Stimulated activated CD4-positive, alpha-beta T cell treated with anti-CD3 and anti-CD28 coated beads, Interleukin-1b, Interleukin-23, amount 100 ng/mL, for 24 hours (primary cell): ENCODE measurements at regions not wholly inside any gene's neighbourhood (a gene's known extent, or its start where the extent isn't known, plus 50 kb on each side); places are given as distances from the start of the nearest gene placed in this dataset.

Experiments
- DNase-seq, 4 experiments: peaks; one replicate each; pipeline ENCODE4 v3.0.0-alpha.2; 2020; ENCODE audit warnings: low read depth in 4 of 4, low spot score in 1 of 4

GRCh38 chr10:29760138-29760900 lies 125.5 kb upstream of the SVIL start:
- no peak for DNase-seq

- DNase-seq, result no peak
Observed at GRCh38 chr10:29757551-29758297, 123.0 kb upstream of the SVIL start.

DNA sequence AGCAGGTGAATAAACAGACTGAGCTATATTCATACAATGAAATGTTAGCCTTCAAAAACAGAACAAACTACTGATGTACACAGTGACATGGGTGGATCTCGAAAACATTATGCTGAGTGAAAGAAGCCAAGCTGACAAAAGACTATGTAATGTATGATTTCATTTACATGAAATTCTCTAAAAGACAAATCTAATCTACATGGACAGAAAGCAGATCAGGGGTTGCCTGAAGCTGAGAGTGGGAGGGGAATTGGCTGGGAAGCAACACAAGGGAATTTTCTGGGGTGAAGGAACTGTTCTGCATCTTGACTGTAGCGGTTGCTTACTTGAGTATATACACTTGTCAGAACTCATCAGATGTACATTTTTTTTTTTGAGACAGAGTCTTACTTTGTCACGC lies 121.7 kb upstream of the SVIL start:
- DNase-seq, result no peak

- DNase-seq, result no peak
Observed at GRCh38 chr10:29753283-29753682, 118.5 kb upstream of the SVIL start.

DNA sequence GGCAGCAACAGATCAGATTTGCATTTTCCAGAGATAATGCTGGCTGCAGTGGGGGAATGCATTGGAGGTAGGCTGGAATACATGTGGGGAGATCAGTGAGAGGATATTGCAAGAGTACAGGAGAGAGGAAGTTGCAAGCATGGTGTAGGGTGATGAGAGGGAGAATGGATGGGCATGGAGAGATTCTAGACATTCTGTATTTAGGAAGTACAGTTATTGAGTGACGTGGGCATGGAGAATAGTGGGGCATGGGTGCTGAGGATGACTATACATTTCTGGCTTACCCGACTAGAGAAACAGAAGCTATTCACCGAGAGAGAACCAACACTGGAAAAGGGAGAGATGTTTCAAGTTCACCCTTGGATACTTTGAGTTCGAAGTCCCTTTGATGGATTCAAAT lies 116.9 kb upstream of the SVIL start:
- no peak for DNase-seq

GRCh38 chr10:29751240-29751639 lies 116.5 kb upstream of the SVIL start:
- no peak for DNase-seq

DNA sequence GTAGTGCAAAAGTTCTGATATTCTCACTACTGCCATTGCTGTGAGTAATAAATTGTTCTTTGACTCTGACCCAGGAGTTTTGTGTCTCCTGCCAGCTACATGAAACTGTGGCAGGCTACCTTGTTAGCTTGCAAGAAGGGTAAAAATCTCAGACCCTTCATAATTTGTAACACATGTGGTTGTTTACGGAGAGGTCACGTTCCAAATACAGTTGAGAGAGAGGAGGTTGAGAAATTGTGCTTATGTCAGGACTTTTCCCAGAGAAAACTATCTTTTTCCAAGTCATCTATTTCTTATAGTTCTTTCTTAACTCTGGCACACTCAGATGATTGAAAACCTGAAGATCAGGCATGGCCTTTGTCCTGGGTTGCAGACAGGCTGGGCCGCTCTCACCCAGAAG lies 114.4 kb upstream of the SVIL start:
- DNase-seq, result no peak

GRCh38 chr10:29748109-29748650 lies 113.4 kb upstream of the SVIL start:
- no peak for DNase-seq

GRCh38 chr10:29746080-29746797 lies 111.5 kb upstream of the SVIL start:
- DNase-seq, result no peak

DNA sequence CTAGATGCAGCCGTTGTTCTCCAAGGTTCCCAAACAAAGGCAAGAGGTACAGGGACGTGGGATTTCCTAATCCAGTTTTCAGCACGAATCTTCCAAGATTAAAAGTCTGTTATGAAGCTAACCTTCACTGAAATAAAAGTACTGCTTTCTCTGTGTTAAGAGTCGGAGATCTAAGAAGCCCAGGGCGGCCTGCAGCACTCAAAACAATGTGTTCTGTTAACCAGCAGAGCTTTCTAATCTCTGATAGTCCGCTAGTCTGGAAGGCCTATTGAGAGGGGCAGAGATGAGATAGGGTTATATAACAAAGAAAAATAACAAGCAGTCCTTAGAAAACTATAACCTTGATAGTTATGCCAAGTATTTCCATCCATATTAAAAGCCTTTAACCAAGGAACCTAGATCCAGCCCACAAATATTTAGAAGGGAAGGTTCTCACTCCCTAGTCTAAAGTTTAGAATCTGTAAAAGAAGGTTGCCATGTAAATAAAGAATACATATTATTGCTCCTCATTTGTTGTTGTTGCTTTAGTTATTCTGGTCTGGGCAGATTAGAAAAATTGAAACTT lies 106.3 kb upstream of the SVIL start:
- no peak for DNase-seq

GRCh38 chr10:29738341-29738740 lies 103.6 kb upstream of the SVIL start:
- no peak for DNase-seq

DNA sequence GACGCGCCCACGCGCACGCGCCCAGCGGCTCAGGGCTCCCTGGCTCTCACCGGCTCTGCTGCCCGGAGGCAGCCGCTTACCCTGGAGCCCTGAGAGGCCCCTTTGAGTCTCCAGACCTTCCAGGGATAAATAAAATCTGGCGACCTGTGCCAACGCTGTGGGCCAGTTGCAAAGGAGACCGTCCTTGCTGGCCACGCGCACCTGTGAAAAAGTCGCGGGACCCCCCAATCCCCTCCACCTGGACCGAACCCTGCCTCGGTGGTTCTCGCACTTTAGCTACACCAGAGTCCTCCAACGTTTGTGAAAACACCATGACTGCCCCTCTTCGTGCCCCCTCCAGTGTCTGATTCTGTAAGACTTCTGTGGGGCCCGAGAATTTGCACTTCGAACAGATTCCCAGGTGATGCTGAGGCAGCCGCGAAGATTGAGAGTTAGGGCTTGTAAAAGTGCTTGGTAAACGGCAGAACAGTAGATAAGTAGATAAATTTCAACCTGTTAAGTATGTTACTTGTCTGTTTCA lies 102.4 kb upstream of the SVIL start:
- DNase-seq, result no peak

GRCh38 chr10:29736366-29737073 lies 101.7 kb upstream of the SVIL start:
- peak in 1 of 4 experiments; percentile 7 for DNase-seq

GRCh38 chr10:29735628-29736365 lies 101.0 kb upstream of the SVIL start:
- peak; percentile 52 to 80 (median 73) for DNase-seq

DNA sequence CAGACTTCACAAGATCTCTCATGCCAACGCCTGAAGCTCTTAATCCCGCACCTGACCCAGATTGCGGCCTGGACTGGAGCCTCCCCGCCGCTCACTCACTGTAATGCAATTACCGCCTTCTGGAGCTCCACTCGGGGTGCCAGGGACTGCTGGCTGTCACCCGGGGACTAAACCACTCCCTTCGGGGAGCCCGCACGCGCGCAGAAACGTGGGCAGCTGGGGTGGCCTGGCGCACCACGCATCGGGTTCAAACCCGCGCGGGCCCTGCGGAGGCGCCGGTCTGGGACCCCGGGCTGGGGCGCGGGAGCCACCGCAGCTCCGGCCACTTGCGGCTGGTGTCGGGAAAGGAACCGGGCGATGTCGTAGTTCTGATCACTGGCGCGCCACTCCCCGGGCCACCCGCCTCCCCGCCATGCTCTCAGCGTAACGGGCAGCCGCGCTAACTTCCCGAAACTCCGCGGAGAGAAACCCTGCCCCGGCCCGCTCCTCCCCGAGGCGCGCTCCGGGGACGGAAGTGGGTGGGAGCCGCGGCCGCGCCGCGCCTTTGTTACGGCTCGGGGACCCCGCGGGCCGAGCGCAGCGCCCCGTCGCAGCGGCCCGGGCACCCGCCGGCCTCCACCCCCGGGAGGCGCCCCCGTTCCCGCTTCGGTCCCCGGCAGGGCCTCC lies 100.3 kb upstream of the SVIL start:
- DNase-seq, result peak in 3 of 4 experiments; percentile 18 to 56 (median 38)

DNA sequence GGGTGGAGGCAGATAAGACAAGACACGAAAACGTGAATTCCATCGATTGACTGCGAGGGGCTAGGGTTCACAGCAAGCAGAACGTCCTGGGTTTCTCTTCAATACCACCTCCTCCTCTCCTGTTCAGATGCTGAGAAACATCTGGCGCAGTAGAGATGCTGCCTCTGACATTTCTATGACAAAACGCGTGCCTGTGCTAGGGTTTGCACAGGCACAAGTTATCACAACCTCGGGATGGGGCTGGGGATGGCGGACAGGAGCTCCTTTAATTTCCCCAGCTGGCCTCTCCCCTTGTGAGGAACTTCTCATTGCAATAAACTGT lies 99.8 kb upstream of the SVIL start:
- no peak for DNase-seq

- DNase-seq, result no peak
Observed at GRCh38 chr10:29733323-29733722, 98.6 kb upstream of the SVIL start.

DNA sequence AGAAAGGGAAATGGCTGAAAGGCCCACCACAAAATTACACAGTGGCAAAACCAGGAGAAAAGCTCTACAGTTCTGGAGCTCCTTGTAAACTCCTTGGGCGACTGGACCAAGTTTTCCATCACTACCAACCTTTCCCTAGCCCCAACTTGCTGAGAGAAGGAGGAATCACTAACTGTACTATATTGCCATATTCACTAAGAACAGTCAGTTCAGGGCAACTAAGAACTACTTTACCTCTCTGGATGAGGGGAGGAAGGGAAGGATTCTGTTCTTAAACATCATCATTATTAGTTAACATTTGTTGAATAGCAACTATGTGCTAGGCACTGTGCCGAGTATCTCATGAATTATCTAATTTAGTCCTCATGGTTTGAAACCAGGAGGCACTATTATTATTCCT lies 98.1 kb upstream of the SVIL start:
- no peak for DNase-seq

- DNase-seq, result no peak
Observed at GRCh38 chr10:29731760-29732159, 97.0 kb upstream of the SVIL start.
